ENCODE measurements at regions not wholly inside any gene's neighbourhood (a gene's known extent, or its start where the extent isn't known, plus 50 kb on each side); places are given as distances from the start of the nearest gene placed in this dataset.

DNA sequence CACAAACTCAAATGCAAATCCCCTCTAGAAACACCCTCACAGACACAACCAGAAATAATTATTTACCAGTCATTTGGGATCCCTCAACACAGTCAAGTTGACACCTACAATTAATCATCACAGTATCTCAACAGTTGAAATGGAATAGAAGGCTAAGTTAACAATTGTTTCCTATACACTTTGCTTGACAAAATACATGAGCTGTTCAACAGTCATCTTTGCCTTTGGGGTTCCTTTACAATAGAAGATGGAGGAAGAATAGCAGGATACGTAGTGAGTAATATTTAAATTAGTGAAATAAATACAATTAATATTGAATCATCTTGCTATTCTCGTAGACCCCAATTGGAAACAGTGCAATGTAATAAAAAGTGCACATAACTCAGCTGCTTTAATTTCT lies 487.3 kb upstream of the ADAMTS5 start:
- DNase-seq (ENCODE audit: extremely low read depth in 1 of 4, low spot score in 3 of 4) (no peak), FAIRE-seq (no peak), ATAC-seq (no peak)
- Histone ChIP-seq H3K4me2 (ENCODE audit: insufficient read depth, low read length) (no peak overlapping the region), H3K27ac (ENCODE audit: extremely low read depth, low read depth, low read length) (no peak overlapping the region), H3K9me1 (ENCODE audit: control insufficient read depth, insufficient read depth, low read length) (no peaks in the 10 kb centered on the region), H3K27me3 (ENCODE audit: control insufficient read depth in 2 of 2, insufficient read depth in 2 of 2, low read length in 2 of 2) (no peaks in the 10 kb centered on the region), H4K20me1 (replicated peaks; ENCODE audit: control insufficient read depth, insufficient read depth, low read length) (no peaks in the 10 kb centered on the region), H2AFZ (ENCODE audit: low read depth, low read length) (no peak overlapping the region), H3K4me1 (replicated peaks in 1 of 2; ENCODE audit: control insufficient read depth in 2 of 2, insufficient read depth in 2 of 2, low read length in 2 of 2) (no peaks in the 10 kb centered on the region), H3K9ac (ENCODE audit: insufficient read depth in 1 of 2, low read depth in 2 of 2, low read length in 2 of 2) (no peak overlapping the region), H3K4me3 (no peak overlapping the region), H3K36me3 (ENCODE audit: control insufficient read depth, insufficient read depth, low read length) (no peaks in the 10 kb centered on the region), H3K79me2 (ENCODE audit: control insufficient read depth, insufficient read depth, low read length) (no peaks in the 10 kb centered on the region), H3K9me3 (replicated peaks; ENCODE audit: control insufficient read depth, insufficient read depth, low read depth, low read length) (0 out of 2 replicates have a peak, but pooled peaks cover 1% of the 10 kb centered on the region)
- no TSS peak for BruUV-seq (replicated peaks)
- TF ChIP-seq PCBP1 (IDR thresholded peaks at IDR 0.05; ENCODE audit: low read depth, low read length, poor library complexity, severe bottlenecking) (no peak), ASH1L (IDR thresholded peaks at IDR 0.05; ENCODE audit: borderline replicate concordance, low read depth, partially characterized antibody) (no peak), GABPB2 (CRISPR knock-in tag; conservative IDR thresholded peaks at IDR 0.05) (no peak), ZNF23 (CRISPR knock-in tag; IDR thresholded peaks at IDR 0.05) (no peak), SUPT5H (IDR thresholded peaks at IDR 0.05) (no peak), MXI1 (IDR thresholded peaks at IDR 0.05; ENCODE audit: low read depth, low read length) (no peak), NFATC3 (IDR thresholded peaks at IDR 0.05) (no peak), ZSCAN29 (IDR thresholded peaks at IDR 0.05) (no peak), YBX1 (IDR thresholded peaks at IDR 0.05) (no peak), TSC22D4 (tag; IDR thresholded peaks at IDR 0.05) (no peak), HEY1 (CRISPR knock-in tag; IDR thresholded peaks at IDR 0.05; ENCODE audit: borderline replicate concordance) (no peak), ZKSCAN8 (CRISPR knock-in tag; IDR thresholded peaks at IDR 0.05) (no peak), DDX20 (tag; IDR thresholded peaks at IDR 0.05; ENCODE audit: low read depth) (no peak), CC2D1A (IDR thresholded peaks at IDR 0.05) (no peak), MAFF (IDR thresholded peaks at IDR 0.05; ENCODE audit: low read length) (no peak)
- TF ChIP-seq, protein P1, sequence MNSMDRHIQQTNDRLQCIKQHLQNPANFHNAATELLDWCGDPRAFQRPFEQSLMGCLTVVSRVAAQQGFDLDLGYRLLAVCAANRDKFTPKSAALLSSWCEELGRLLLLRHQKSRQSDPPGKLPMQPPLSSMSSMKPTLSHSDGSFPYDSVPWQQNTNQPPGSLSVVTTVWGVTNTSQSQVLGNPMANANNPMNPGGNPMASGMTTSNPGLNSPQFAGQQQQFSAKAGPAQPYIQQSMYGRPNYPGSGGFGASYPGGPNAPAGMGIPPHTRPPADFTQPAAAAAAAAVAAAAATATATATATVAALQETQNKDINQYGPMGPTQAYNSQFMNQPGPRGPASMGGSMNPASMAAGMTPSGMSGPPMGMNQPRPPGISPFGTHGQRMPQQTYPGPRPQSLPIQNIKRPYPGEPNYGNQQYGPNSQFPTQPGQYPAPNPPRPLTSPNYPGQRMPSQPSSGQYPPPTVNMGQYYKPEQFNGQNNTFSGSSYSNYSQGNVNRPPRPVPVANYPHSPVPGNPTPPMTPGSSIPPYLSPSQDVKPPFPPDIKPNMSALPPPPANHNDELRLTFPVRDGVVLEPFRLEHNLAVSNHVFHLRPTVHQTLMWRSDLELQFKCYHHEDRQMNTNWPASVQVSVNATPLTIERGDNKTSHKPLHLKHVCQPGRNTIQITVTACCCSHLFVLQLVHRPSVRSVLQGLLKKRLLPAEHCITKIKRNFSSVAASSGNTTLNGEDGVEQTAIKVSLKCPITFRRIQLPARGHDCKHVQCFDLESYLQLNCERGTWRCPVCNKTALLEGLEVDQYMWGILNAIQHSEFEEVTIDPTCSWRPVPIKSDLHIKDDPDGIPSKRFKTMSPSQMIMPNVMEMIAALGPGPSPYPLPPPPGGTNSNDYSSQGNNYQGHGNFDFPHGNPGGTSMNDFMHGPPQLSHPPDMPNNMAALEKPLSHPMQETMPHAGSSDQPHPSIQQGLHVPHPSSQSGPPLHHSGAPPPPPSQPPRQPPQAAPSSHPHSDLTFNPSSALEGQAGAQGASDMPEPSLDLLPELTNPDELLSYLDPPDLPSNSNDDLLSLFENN (IDR thresholded peaks at IDR 0.05; ENCODE audit: low read depth in 2 of 2, low read length in 2 of 2), result no peak
- TF ChIP-seq, protein P2, sequence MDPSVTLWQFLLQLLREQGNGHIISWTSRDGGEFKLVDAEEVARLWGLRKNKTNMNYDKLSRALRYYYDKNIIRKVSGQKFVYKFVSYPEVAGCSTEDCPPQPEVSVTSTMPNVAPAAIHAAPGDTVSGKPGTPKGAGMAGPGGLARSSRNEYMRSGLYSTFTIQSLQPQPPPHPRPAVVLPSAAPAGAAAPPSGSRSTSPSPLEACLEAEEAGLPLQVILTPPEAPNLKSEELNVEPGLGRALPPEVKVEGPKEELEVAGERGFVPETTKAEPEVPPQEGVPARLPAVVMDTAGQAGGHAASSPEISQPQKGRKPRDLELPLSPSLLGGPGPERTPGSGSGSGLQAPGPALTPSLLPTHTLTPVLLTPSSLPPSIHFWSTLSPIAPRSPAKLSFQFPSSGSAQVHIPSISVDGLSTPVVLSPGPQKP (CRISPR knock-in tag; IDR thresholded peaks at IDR 0.05), result no peak
- TF ChIP-seq, protein P3, sequence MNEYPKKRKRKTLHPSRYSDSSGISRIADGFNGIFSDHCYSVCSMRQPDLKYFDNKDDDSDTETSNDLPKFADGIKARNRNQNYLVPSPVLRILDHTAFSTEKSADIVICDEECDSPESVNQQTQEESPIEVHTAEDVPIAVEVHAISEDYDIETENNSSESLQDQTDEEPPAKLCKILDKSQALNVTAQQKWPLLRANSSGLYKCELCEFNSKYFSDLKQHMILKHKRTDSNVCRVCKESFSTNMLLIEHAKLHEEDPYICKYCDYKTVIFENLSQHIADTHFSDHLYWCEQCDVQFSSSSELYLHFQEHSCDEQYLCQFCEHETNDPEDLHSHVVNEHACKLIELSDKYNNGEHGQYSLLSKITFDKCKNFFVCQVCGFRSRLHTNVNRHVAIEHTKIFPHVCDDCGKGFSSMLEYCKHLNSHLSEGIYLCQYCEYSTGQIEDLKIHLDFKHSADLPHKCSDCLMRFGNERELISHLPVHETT (CRISPR knock-in tag; conservative IDR thresholded peaks at IDR 0.05 in 1 of 2, IDR thresholded peaks at IDR 0.05 in 1 of 2), result no peak
- TF ChIP-seq, protein P4, sequence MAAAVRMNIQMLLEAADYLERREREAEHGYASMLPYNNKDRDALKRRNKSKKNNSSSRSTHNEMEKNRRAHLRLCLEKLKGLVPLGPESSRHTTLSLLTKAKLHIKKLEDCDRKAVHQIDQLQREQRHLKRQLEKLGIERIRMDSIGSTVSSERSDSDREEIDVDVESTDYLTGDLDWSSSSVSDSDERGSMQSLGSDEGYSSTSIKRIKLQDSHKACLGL (CRISPR knock-in tag; IDR thresholded peaks at IDR 0.05; ENCODE audit: borderline replicate concordance, poor library complexity, severe bottlenecking), result no peak
- in situ Hi-C loops (cut with MboI), result no loop called here
- intact Hi-C loops (cut with micrococcal nuclease), result no loop called here
- POLR2A ChIA-PET, result no interaction called here
- WGBS (ENCODE audit: insufficient coverage, low coverage, missing lambda C conversion rate), result 0% methylated on average over 2 of the region's 2 CpGs
- CTCF ChIA-PET (ENCODE audit: low intra/inter-chr PET ratio), result no interaction called here
